ENCODE measurements at regions not wholly inside any gene's neighbourhood (a gene's known extent, or its start where the extent isn't known, plus 50 kb on each side); places are given as distances from the start of the nearest gene placed in this dataset.

DNA sequence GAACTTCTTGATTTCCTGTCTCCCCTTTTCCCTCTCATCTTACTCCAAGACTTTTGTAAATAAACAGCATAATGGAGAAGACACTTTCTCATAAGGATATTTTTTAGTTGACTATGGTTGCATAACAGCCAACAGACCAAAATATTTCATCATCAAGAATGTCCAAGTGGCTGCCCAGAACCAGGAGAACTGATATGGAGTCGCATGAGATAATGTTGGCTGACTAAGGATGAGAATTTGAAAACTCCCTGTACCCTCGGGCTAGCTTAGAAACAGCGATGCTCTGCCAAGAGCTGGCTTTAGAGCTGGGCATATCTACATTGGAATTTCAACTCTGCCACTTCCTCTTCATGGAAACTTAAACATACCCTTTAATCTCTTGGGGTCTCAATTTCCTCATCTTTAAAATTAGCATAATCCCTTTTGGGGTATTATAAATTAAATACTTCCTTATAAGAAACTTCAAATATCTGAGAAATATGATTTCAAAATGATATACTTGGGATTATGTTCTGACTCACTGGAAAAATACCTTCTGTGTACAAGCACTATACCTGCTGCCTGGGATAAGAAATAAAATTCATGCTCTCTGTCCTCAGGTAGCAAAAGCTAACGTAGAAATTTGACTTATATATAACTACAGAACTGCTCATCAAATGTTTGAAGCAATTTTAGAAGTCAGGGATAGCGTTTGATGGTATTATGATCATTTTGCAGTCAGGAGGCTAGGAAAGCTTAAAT is 777.3 kb downstream of the LTN1 start:
- intact Hi-C loops (cut with micrococcal nuclease; ENCODE audit: unreplicated experiment), result no loop called here
- Mint-ChIP-seq H3K36me3 (ENCODE audit: insufficient read depth, unreplicated experiment) (no peaks in the 10 kb centered on the region), H3K9me3 (ENCODE audit: low read depth, unreplicated experiment) (no peaks in the 10 kb centered on the region), H3K4me1 (ENCODE audit: low read depth, unreplicated experiment) (no peaks in the 10 kb centered on the region), H3K4me3 (ENCODE audit: low read depth, unreplicated experiment) (no peak overlapping the region), H3K27me3 (ENCODE audit: unreplicated experiment) (no peaks in the 10 kb centered on the region), H3K27ac (ENCODE audit: unreplicated experiment) (no peak overlapping the region)
- no TSS peak for BruUV-seq (replicated peaks)
- TF ChIP-seq, protein P1, sequence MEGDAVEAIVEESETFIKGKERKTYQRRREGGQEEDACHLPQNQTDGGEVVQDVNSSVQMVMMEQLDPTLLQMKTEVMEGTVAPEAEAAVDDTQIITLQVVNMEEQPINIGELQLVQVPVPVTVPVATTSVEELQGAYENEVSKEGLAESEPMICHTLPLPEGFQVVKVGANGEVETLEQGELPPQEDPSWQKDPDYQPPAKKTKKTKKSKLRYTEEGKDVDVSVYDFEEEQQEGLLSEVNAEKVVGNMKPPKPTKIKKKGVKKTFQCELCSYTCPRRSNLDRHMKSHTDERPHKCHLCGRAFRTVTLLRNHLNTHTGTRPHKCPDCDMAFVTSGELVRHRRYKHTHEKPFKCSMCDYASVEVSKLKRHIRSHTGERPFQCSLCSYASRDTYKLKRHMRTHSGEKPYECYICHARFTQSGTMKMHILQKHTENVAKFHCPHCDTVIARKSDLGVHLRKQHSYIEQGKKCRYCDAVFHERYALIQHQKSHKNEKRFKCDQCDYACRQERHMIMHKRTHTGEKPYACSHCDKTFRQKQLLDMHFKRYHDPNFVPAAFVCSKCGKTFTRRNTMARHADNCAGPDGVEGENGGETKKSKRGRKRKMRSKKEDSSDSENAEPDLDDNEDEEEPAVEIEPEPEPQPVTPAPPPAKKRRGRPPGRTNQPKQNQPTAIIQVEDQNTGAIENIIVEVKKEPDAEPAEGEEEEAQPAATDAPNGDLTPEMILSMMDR (IDR thresholded peaks at IDR 0.05; ENCODE audit: unreplicated experiment), result no peak
- CTCF ChIA-PET, result no interaction called here
- no peak for DNase-seq

DNA sequence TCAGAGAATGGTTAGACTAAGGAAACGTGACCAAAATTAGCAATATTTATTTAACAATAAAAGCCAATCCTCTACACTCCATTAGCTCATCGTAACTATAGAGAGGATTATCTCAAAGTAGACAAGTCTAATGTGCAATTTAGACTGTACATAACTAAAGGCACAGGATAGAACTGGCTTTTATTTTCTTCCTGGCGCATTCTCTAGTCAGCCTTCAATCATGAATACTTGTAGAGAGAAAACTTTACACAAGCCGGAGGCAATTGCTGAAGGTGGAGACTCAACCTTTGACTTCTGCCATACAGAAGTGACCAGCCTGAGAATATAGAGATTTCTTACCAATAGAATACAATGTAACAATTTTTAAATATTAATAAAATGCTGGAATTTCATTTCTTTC is 777.9 kb downstream of the LTN1 start:
- Mint-ChIP-seq H3K9me3 (ENCODE audit: low read depth, unreplicated experiment) (no peaks in the 10 kb centered on the region), H3K27ac (ENCODE audit: unreplicated experiment) (no peak overlapping the region), H3K4me1 (ENCODE audit: low read depth, unreplicated experiment) (no peaks in the 10 kb centered on the region), H3K27me3 (ENCODE audit: unreplicated experiment) (no peaks in the 10 kb centered on the region), H3K4me3 (ENCODE audit: low read depth, unreplicated experiment) (no peak overlapping the region), H3K36me3 (ENCODE audit: insufficient read depth, unreplicated experiment) (no peaks in the 10 kb centered on the region)
- DNase-seq, result no peak
- CTCF ChIA-PET, result no interaction called here
- TF ChIP-seq, protein P1 (IDR thresholded peaks at IDR 0.05; ENCODE audit: unreplicated experiment), result no peak
- no TSS peak for BruUV-seq (replicated peaks)
- intact Hi-C loops (cut with micrococcal nuclease; ENCODE audit: unreplicated experiment), result no loop called here

DNA sequence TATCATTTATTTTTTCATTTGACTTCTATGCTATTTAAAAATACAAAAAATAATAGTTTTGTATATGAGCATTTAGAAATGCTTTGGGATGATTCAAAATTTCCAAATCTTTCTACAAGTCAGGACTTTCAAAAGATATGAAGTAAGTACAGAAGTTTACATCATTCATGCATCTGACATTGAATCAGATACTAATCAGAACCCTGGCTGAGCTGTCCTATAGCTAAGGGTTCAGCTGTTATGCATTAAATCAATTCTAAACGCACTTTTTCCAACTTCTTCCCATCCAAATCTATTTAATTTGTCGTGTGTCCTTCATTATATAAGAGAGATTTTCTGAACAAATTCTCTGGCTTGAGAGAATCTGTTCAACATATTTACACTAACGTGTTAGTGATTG is 779.4 kb downstream of the LTN1 start:
- H3K9me3 Mint-ChIP-seq (ENCODE audit: low read depth, unreplicated experiment), result no peaks in the 10 kb centered on the region
- TF ChIP-seq, protein P1 (IDR thresholded peaks at IDR 0.05; ENCODE audit: unreplicated experiment), result no peak
- no peak overlapping the region for H3K27ac Mint-ChIP-seq (ENCODE audit: unreplicated experiment)
- no peak overlapping the region for H3K4me3 Mint-ChIP-seq (ENCODE audit: low read depth, unreplicated experiment)
- DNase-seq, result no peak
- CTCF ChIA-PET, result interaction anchor here (0.6 kb wide), 1 partner anchor 140 kb away, joined by 3 read pairs; no protein-coding TSS in a partner anchor
- H3K27me3 Mint-ChIP-seq (ENCODE audit: unreplicated experiment), result no peaks in the 10 kb centered on the region
- peaks cover 3% of the 10 kb centered on the region for H3K4me1 Mint-ChIP-seq (ENCODE audit: low read depth, unreplicated experiment)
- H3K36me3 Mint-ChIP-seq (ENCODE audit: insufficient read depth, unreplicated experiment), result no peaks in the 10 kb centered on the region
- intact Hi-C loops (cut with micrococcal nuclease; ENCODE audit: unreplicated experiment), result no loop called here
- BruUV-seq (replicated peaks), result no TSS peak

DNA sequence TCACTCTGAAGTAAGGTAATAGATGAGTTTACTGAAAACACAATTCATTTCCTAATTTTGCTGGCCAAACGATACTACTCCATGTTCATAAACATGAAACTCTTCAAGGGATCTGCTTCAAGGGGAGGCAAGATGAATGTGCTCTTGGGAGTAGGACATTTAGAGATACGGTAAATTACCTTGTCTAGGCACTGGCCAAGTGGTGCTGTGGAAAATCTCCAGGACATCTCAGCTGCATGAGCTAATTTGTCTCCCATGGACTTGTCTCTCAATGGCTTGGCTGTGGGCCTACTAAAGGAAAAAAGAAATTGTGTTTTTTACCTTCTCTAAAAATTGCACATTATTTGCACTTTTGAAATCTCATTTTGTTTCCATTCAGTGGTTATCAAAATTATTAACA is 780.6 kb downstream of the LTN1 start:
- CTCF ChIA-PET, result no interaction called here
- BruUV-seq (replicated peaks), result no TSS peak
- H3K4me3 Mint-ChIP-seq (ENCODE audit: low read depth, unreplicated experiment), result no peak overlapping the region
- no peaks in the 10 kb centered on the region for H3K36me3 Mint-ChIP-seq (ENCODE audit: insufficient read depth, unreplicated experiment)
- intact Hi-C loops (cut with micrococcal nuclease; ENCODE audit: unreplicated experiment), result no loop called here
- peaks cover 10% of the 10 kb centered on the region for H3K4me1 Mint-ChIP-seq (ENCODE audit: low read depth, unreplicated experiment)
- DNase-seq, result no peak
- no peaks in the 10 kb centered on the region for H3K9me3 Mint-ChIP-seq (ENCODE audit: low read depth, unreplicated experiment)
- no peak overlapping the region for H3K27ac Mint-ChIP-seq (ENCODE audit: unreplicated experiment)
- H3K27me3 Mint-ChIP-seq (ENCODE audit: unreplicated experiment), result no peaks in the 10 kb centered on the region
- TF ChIP-seq, protein P1 (IDR thresholded peaks at IDR 0.05; ENCODE audit: unreplicated experiment), result no peak
